SU-DHL-6 (cell line): ENCODE measurements at regions not wholly inside any gene's neighbourhood (a gene's known extent, or its start where the extent isn't known, plus 50 kb on each side); places are given as distances from the start of the nearest gene placed in this dataset.

Source experiments
- H2AFZ ChIP-seq: fragments of 200-600 bp; sonication (generic); 2 replicates; pipeline ENCODE4 v1.6.1; 2014; ENCODE audit warnings: low read depth, mild to moderate bottlenecking, moderate library complexity, mixed read lengths, antibody characterized with exemption, low read length; ENCODE audit not compliant: severe bottlenecking
- H3F3A ChIP-seq: fragments of 200-600 bp; shearing (Covaris generic); 2 replicates; pipeline ENCODE4 v1.6.0; 2016; ENCODE audit warnings: antibody characterized with exemption, mild to moderate bottlenecking; ENCODE audit not compliant: insufficient read depth
- H3K27ac ChIP-seq: fragments of 200-600 bp; sonication (generic); 2 replicates; pipeline ENCODE4 v1.5.1; 2016; ENCODE audit warnings: low read depth, mild to moderate bottlenecking, low read length, moderate library complexity, mixed read lengths
- H3K27me3 ChIP-seq: fragments of 200-600 bp; sonication (generic), shearing (Covaris generic); 2 replicates; pipeline ENCODE4 v1.6.0; 2014; ENCODE audit warnings: mild to moderate bottlenecking, low read length
- H3K36me3 ChIP-seq: fragments of 200-600 bp; sonication (generic); 2 replicates; pipeline ENCODE4 v1.6.1; 2014; ENCODE audit warnings: mild to moderate bottlenecking, low read length, mixed read lengths
- H3K4me2 ChIP-seq: fragments of 300-600, 200-600 bp; shearing (Covaris generic), sonication (generic); 2 replicates; pipeline ENCODE4 v1.6.0; 2014; ENCODE audit warnings: low read length, low read depth, mild to moderate bottlenecking; ENCODE audit not compliant: poor library complexity, severe bottlenecking
- H3K4me3 ChIP-seq: fragments of 200-600 bp; sonication (generic); 2 replicates; pipeline ENCODE4 v1.5.1; 2014; ENCODE audit warnings: antibody characterized with exemption, low read length, mild to moderate bottlenecking, mixed read lengths; ENCODE audit not compliant: insufficient read depth, poor library complexity, severe bottlenecking
- H3K79me2 ChIP-seq: fragments of 200-600 bp; sonication (generic); 2 replicates; pipeline ENCODE4 v1.6.1; 2014; ENCODE audit warnings: mild to moderate bottlenecking, low read length, moderate library complexity; ENCODE audit not compliant: insufficient read depth
- H3K9ac ChIP-seq: fragments of 200-600 bp; sonication (generic); 2 replicates; pipeline ENCODE4 v1.7.0; 2014; ENCODE audit warnings: mild to moderate bottlenecking, low read length
- H3K9me2 ChIP-seq: fragments of 200-600 bp; sonication (generic); replicated peaks from 2 replicates; pipeline ENCODE4 v1.6.1; 2014; ENCODE audit warnings: low read length; ENCODE audit not compliant: insufficient read depth
- H3K9me3 ChIP-seq: fragments of 200-600 bp; sonication (generic); 2 replicates; pipeline ENCODE4 v1.6.1; 2014; ENCODE audit warnings: low read length, mixed read lengths; ENCODE audit not compliant: insufficient read depth
- H4K20me1 ChIP-seq: fragments of 200-600 bp; sonication (generic); 2 replicates; pipeline ENCODE4 v1.6.1; 2014; ENCODE audit warnings: low read depth, mild to moderate bottlenecking, antibody characterized with exemption, low read length, moderate library complexity, mixed read lengths
- EZH2phosphoT487 ChIP-seq: fragments of 200-600 bp; sonication (generic), shearing (Covaris generic); conservative IDR thresholded peaks from 2 replicates; pipeline ENCODE4 v1.6.1; 2018; ENCODE audit warnings: mild to moderate bottlenecking, antibody characterized with exemption, low read length, moderate library complexity, mixed read lengths
- TF ChIP-seq, protein P1 (sequence below): fragments of 200-600 bp; sonication (generic); IDR thresholded peaks from one replicate; pipeline ENCODE4 v1.5.1; 2017; ENCODE audit warnings: antibody characterized with exemption, mild to moderate bottlenecking, low read length, moderate library complexity; ENCODE audit not compliant: insufficient read depth, poor library complexity, severe bottlenecking

DNA sequence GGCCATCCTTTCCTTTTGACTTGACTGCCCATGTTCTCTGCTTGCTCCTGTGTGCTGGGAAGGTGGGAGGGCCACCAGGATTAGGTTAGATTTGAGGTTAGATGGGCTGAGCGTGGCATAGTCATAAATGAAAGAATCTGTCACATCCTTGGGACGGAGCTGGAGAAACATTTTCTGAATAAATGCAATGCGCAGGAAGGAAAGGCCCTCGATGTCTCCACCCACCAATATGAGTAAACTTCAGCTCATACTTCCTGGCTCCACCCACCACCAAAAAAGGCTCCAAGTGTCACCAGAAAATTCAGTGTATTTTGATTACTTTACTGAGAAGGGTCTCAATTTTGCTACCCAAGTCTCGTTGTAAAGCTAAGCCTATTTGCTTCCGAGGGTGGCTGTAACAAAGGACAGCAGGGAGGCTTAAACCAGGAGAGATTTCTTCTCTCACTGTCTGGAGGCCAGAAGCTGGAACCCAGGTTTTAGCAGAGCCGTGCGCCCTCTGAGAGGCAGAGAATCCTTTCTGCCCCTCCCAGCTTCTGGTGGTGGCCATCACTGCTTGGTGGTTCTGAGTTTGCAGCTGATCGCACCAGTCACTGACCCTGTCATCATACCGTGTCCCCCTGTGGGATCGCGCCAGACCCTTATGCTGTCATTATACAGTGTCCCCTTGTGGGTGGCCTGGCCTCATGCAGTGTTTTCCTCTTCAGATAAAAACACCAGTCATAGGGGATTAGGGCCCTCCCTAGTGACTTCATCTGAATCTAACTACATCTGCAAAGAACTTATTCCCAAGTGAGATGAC, 137.8 kb downstream of the TTLL2 start:
- H3F3A ChIP-seq = no peaks in the 10 kb centered on the region
- no peak overlapping the region for H3K27ac ChIP-seq
- H3K9me2 ChIP-seq = no peaks in the 10 kb centered on the region
- H3K79me2 ChIP-seq = no peaks in the 10 kb centered on the region
- H3K9ac ChIP-seq = no peak overlapping the region
- H4K20me1 ChIP-seq = no peaks in the 10 kb centered on the region
- TF ChIP-seq EZH2phosphoT487 = no peak
- TF ChIP-seq, protein P1, sequence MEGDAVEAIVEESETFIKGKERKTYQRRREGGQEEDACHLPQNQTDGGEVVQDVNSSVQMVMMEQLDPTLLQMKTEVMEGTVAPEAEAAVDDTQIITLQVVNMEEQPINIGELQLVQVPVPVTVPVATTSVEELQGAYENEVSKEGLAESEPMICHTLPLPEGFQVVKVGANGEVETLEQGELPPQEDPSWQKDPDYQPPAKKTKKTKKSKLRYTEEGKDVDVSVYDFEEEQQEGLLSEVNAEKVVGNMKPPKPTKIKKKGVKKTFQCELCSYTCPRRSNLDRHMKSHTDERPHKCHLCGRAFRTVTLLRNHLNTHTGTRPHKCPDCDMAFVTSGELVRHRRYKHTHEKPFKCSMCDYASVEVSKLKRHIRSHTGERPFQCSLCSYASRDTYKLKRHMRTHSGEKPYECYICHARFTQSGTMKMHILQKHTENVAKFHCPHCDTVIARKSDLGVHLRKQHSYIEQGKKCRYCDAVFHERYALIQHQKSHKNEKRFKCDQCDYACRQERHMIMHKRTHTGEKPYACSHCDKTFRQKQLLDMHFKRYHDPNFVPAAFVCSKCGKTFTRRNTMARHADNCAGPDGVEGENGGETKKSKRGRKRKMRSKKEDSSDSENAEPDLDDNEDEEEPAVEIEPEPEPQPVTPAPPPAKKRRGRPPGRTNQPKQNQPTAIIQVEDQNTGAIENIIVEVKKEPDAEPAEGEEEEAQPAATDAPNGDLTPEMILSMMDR = no peak
- H3K27me3 ChIP-seq = no peaks in the 10 kb centered on the region
- H3K4me3 ChIP-seq = no peak overlapping the region
- H3K9me3 ChIP-seq = no peaks in the 10 kb centered on the region
- no peak overlapping the region for H2AFZ ChIP-seq
- H3K4me2 ChIP-seq = no peak overlapping the region
- no peaks in the 10 kb centered on the region for H3K36me3 ChIP-seq

- TF ChIP-seq, protein P1 = no peak
- H4K20me1 ChIP-seq = no peaks in the 10 kb centered on the region
- no peaks in the 10 kb centered on the region for H3K79me2 ChIP-seq
- no peak overlapping the region for H3K4me3 ChIP-seq
- H3K27me3 ChIP-seq = no peaks in the 10 kb centered on the region
- H3K9ac ChIP-seq = no peak overlapping the region
- no peaks in the 10 kb centered on the region for H3K9me2 ChIP-seq
- H3K9me3 ChIP-seq = no peaks in the 10 kb centered on the region
- no peaks in the 10 kb centered on the region for H3K36me3 ChIP-seq
- no peak overlapping the region for H3K27ac ChIP-seq
- H2AFZ ChIP-seq = no peak overlapping the region
- H3F3A ChIP-seq = no peaks in the 10 kb centered on the region
- H3K4me2 ChIP-seq = no peak overlapping the region
These were observed 139.3 kb downstream of the TTLL2 start for GRCh38 chr6:167464177-167464576.

GRCh38 chr6:167465482-167465881, 140.6 kb downstream of the TTLL2 start:
- Histone ChIP-seq H4K20me1 (no peaks in the 10 kb centered on the region), H3K4me2 (no peak overlapping the region), H3F3A (no peaks in the 10 kb centered on the region), H3K4me3 (no peak overlapping the region), H3K27ac (no peak overlapping the region), H3K9me3 (no peaks in the 10 kb centered on the region), H3K79me2 (no peaks in the 10 kb centered on the region), H2AFZ (no peak overlapping the region), H3K27me3 (no peaks in the 10 kb centered on the region), H3K9me2 (no peaks in the 10 kb centered on the region), H3K36me3 (no peaks in the 10 kb centered on the region), H3K9ac (no peak overlapping the region)
- TF ChIP-seq EZH2phosphoT487 = no peak
- TF ChIP-seq, protein P1 = no peak
